Smooth muscle cell (in vitro differentiated cells): ENCODE measurements at regions not wholly inside any gene's neighbourhood (a gene's known extent, or its start where the extent isn't known, plus 50 kb on each side); places are given as distances from the start of the nearest gene placed in this dataset.

Source experiments
- DNase-seq: peaks from one replicate; lab custom pipeline; 2025; ENCODE audit not compliant: unreplicated experiment; lab: John Stamatoyannopoulos, UW
- H2AFZ ChIP-seq: fragments of 200-600 bp; sonication (generic); 2 replicates; pipeline ENCODE4 v1.6.0; 2016; ENCODE audit warnings: antibody characterized with exemption, low read depth, mild to moderate bottlenecking
- H3F3A ChIP-seq: fragments of 200-600 bp; sonication (generic); 2 replicates; pipeline ENCODE4 v1.6.0; 2017; ENCODE audit warnings: antibody characterized with exemption, low read depth
- H3K27ac ChIP-seq: fragments of 200-600 bp; sonication (generic); 2 replicates; pipeline ENCODE4 v1.5.1; 2016; ENCODE audit warnings: low read depth, mild to moderate bottlenecking
- H3K27me3 ChIP-seq: fragments of 200-600 bp; sonication (generic); 2 replicates; pipeline ENCODE4 v1.6.1; 2016; ENCODE audit warnings: low read depth, mild to moderate bottlenecking
- H3K36me3 ChIP-seq: fragments of 200-600 bp; sonication (generic); 2 replicates; pipeline ENCODE4 v1.5.1; 2016; ENCODE audit warnings: low read depth
- H3K4me1 ChIP-seq: fragments of 200-600 bp; sonication (generic); 2 replicates; pipeline ENCODE4 v1.5.1; 2016; ENCODE audit warnings: low read depth
- H3K4me2 ChIP-seq: fragments of 200-600 bp; sonication (generic); 2 replicates; pipeline ENCODE4 v1.6.0; 2016; ENCODE audit warnings: mild to moderate bottlenecking
- H3K4me3 ChIP-seq: fragments of 200-600 bp; sonication (generic); 2 replicates; pipeline ENCODE4 v1.5.1; 2016; ENCODE audit warnings: mild to moderate bottlenecking
- H3K79me2 ChIP-seq: fragments of 200-600 bp; sonication (generic); 2 replicates; pipeline ENCODE4 v1.6.0; 2016; ENCODE audit warnings: low read depth, mild to moderate bottlenecking
- H3K9ac ChIP-seq: fragments of 200-600 bp; sonication (generic); 2 replicates; pipeline ENCODE4 v1.6.0; 2016; ENCODE audit warnings: low read depth
- H3K9me3 ChIP-seq: fragments of 200-600 bp; sonication (generic); replicated peaks from 2 replicates; pipeline ENCODE4 v1.5.1; 2016; ENCODE audit warnings: low read depth
- H4K20me1 ChIP-seq: fragments of 200-600 bp; sonication (generic); 2 replicates; pipeline ENCODE4 v1.6.0; 2016; ENCODE audit warnings: low read depth
- CTCF ChIP-seq: fragments of 200-600 bp; sonication (generic); IDR thresholded peaks from 2 replicates; pipeline ENCODE4 v1.5.1; 2017; ENCODE audit warnings: borderline replicate concordance, mild to moderate bottlenecking, antibody characterized with exemption; ENCODE audit not compliant: insufficient read depth, poor library complexity, severe bottlenecking
- WGBS: methylation state at CpG from one replicate; pipeline ENCODE4 v1.1.7; 2016; ENCODE audit warnings: low lambda C conversion rate; 5-methylcytosine and 5-hydroxymethylcytosine counted together

- no peaks in the 10 kb centered on the region for H3K36me3 ChIP-seq
- no peaks in the 10 kb centered on the region for H3K4me1 ChIP-seq
- no peaks in the 10 kb centered on the region for H4K20me1 ChIP-seq
- no peaks in the 10 kb centered on the region for H3F3A ChIP-seq
- H3K4me2 ChIP-seq, result no peak overlapping the region
- 82% methylated on average over 3 of the region's 3 CpGs for WGBS
- peak overlapping the region; percentile 10 for H2AFZ ChIP-seq
- H3K4me3 ChIP-seq, result no peak overlapping the region
- no peak overlapping the region for H3K27ac ChIP-seq
- TF ChIP-seq CTCF, result no peak
- H3K79me2 ChIP-seq, result no peaks in the 10 kb centered on the region
- no peaks in the 10 kb centered on the region for H3K27me3 ChIP-seq
- H3K9me3 ChIP-seq, result no peaks in the 10 kb centered on the region
- H3K9ac ChIP-seq, result no peak overlapping the region
- no peak for DNase-seq
Observed at GRCh38 chr15:36208868-36209582, 370.4 kb upstream of the CDIN1 start.

- WGBS, result 36% methylated on average over 2 of the region's 2 CpGs
- H3K27ac ChIP-seq, result no peak overlapping the region
- no peaks in the 10 kb centered on the region for H3K27me3 ChIP-seq
- H3K4me2 ChIP-seq, result no peak overlapping the region
- no peak overlapping the region for H3K9ac ChIP-seq
- no peaks in the 10 kb centered on the region for H3K9me3 ChIP-seq
- H3F3A ChIP-seq, result no peaks in the 10 kb centered on the region
- H4K20me1 ChIP-seq, result no peaks in the 10 kb centered on the region
- no peak for TF ChIP-seq CTCF
- no peak for DNase-seq
- no peaks in the 10 kb centered on the region for H3K4me1 ChIP-seq
- no peak overlapping the region for H2AFZ ChIP-seq
- H3K79me2 ChIP-seq, result no peaks in the 10 kb centered on the region
- H3K36me3 ChIP-seq, result no peaks in the 10 kb centered on the region
- no peak overlapping the region for H3K4me3 ChIP-seq
Observed at GRCh38 chr15:36210426-36210825, 369.0 kb upstream of the CDIN1 start.

GRCh38 chr15:36218322-36218721, 361.1 kb upstream of the CDIN1 start:
- no peak overlapping the region for H3K4me3 ChIP-seq
- no peaks in the 10 kb centered on the region for H3K36me3 ChIP-seq
- no peaks in the 10 kb centered on the region for H3K27me3 ChIP-seq
- H4K20me1 ChIP-seq, result no peaks in the 10 kb centered on the region
- 95% methylated on average over 3 of the region's 3 CpGs for WGBS
- H3K9ac ChIP-seq, result no peak overlapping the region
- no peak for DNase-seq
- no peaks in the 10 kb centered on the region for H3K9me3 ChIP-seq
- no peak overlapping the region for H2AFZ ChIP-seq
- no peaks in the 10 kb centered on the region for H3F3A ChIP-seq
- H3K27ac ChIP-seq, result no peak overlapping the region
- no peak overlapping the region for H3K4me2 ChIP-seq
- no peak for TF ChIP-seq CTCF
- no peaks in the 10 kb centered on the region for H3K79me2 ChIP-seq
- no peaks in the 10 kb centered on the region for H3K4me1 ChIP-seq

- 71% methylated on average over 2 of the region's 2 CpGs for WGBS
- H4K20me1 ChIP-seq, result no peaks in the 10 kb centered on the region
- H3F3A ChIP-seq, result no peaks in the 10 kb centered on the region
Observed at GRCh38 chr15:36218991-36219390, 360.4 kb upstream of the CDIN1 start.

More at GRCh38 chr15:36218991-36219390, 360.4 kb upstream of the CDIN1 start:
- Histone ChIP-seq H3K9me3 (no peaks in the 10 kb centered on the region), H3K27me3 (no peaks in the 10 kb centered on the region), H3K4me1 (no peaks in the 10 kb centered on the region), H3K79me2 (no peaks in the 10 kb centered on the region), H3K4me3 (no peak overlapping the region), H2AFZ (peak overlapping the region; percentile 26), H3K36me3 (no peaks in the 10 kb centered on the region), H3K27ac (no peak overlapping the region), H3K4me2 (no peak overlapping the region), H3K9ac (no peak overlapping the region)
- DNase-seq, result no peak
- no peak for TF ChIP-seq CTCF
